ENCODE measurements at regions not wholly inside any gene's neighbourhood (a gene's known extent, or its start where the extent isn't known, plus 50 kb on each side); places are given as distances from the start of the nearest gene placed in this dataset.

- TF ChIP-seq POLR2A (IDR thresholded peaks at IDR 0.05; ENCODE audit: low read depth, low read length) (no peak), CTCF (IDR thresholded peaks at IDR 0.05; ENCODE audit: extremely low read depth in 1 of 2, insufficient read depth in 1 of 2, low read depth in 1 of 2, low read length in 2 of 2) (no peak), JUN (IDR thresholded peaks at IDR 0.05; ENCODE audit: borderline replicate concordance, insufficient read depth, insufficient read length, low read depth) (no peak)
These were observed 212.3 kb upstream of the ATP5MC3 start for GRCh38 chr2:175393851-175394250.

Data from endothelial cell of umbilical vein (primary cell).